Cardiac fibroblast (primary cell): ENCODE measurements at regions not wholly inside any gene's neighbourhood (a gene's known extent, or its start where the extent isn't known, plus 50 kb on each side); places are given as distances from the start of the nearest gene placed in this dataset.
A peak's percentile ranks its signal among the peaks of the same experiment; 100 is the strongest.

Experiments used
- DNase-seq, 2 donors: peaks; one replicate each; pipeline versions ENCODE4 v3.0.0 to v3.0.0-alpha.2; 2010; ENCODE audit warnings: low read depth in 2 of 2
- H3K4me3 ChIP-seq, 2 donors: replicated peaks in 1 of 2; 1 replicate in 1 of 2; 2 replicates in 1 of 2; pipeline ENCODE4 v1.5.1; 2011; ENCODE audit warnings: low read depth in 2 of 2, low read length in 2 of 2, mild to moderate bottlenecking in 2 of 2, moderate library complexity in 1 of 2
- TF ChIP-seq, protein P1 (sequence below): IDR thresholded peaks from one replicate; pipeline ENCODE4 v1.5.1; 2011; ENCODE audit warnings: low read depth, mild to moderate bottlenecking, low read length, inconsistent platforms

DNA sequence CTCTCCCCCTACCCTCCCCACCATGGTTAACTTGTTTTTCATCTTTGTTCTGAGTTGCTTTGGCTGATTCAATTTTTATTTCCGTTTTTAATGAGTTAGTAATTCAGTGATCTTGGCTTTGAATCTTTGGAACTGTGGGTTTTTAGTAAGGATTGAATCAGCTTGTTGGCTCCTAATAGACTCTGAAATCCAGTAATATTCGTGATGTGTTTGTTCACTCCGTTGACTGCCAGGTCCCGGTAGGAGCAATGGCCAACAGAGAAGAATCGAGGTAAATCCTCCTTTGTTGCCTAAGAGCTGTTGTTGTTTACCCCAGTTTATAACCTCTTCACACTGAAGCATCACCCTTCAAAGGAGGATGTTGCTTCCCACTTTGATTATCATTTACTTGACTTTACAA lies 92.7 kb downstream of the PCSK1 start:
- TF ChIP-seq, protein P1, sequence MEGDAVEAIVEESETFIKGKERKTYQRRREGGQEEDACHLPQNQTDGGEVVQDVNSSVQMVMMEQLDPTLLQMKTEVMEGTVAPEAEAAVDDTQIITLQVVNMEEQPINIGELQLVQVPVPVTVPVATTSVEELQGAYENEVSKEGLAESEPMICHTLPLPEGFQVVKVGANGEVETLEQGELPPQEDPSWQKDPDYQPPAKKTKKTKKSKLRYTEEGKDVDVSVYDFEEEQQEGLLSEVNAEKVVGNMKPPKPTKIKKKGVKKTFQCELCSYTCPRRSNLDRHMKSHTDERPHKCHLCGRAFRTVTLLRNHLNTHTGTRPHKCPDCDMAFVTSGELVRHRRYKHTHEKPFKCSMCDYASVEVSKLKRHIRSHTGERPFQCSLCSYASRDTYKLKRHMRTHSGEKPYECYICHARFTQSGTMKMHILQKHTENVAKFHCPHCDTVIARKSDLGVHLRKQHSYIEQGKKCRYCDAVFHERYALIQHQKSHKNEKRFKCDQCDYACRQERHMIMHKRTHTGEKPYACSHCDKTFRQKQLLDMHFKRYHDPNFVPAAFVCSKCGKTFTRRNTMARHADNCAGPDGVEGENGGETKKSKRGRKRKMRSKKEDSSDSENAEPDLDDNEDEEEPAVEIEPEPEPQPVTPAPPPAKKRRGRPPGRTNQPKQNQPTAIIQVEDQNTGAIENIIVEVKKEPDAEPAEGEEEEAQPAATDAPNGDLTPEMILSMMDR: no peak
- no peak overlapping the region for H3K4me3 ChIP-seq
- DNase-seq: peak; percentile 43 to 51

DNA sequence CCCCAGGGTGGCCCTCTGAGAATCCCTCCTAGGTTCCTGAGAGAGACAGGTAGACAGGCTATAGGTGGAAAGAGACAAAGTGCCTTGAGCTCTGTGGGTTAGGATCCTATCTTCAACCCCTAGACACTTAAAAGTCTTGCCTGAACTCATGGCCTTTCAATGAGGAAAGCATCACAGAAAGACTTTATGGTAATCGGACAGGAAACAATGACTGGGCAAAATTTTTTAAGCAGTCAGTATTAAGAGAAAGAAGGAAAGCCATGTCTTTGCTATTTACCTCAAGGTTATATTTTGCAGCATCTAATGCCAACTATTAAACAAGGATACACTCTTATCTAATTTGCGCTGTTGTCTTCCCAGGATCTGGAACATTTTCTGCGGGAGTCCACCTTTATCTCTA lies 93.2 kb downstream of the PCSK1 start:
- peak; percentile 44 to 55 for DNase-seq
- TF ChIP-seq, protein P1: no peak
- H3K4me3 ChIP-seq: no peak overlapping the region

DNA sequence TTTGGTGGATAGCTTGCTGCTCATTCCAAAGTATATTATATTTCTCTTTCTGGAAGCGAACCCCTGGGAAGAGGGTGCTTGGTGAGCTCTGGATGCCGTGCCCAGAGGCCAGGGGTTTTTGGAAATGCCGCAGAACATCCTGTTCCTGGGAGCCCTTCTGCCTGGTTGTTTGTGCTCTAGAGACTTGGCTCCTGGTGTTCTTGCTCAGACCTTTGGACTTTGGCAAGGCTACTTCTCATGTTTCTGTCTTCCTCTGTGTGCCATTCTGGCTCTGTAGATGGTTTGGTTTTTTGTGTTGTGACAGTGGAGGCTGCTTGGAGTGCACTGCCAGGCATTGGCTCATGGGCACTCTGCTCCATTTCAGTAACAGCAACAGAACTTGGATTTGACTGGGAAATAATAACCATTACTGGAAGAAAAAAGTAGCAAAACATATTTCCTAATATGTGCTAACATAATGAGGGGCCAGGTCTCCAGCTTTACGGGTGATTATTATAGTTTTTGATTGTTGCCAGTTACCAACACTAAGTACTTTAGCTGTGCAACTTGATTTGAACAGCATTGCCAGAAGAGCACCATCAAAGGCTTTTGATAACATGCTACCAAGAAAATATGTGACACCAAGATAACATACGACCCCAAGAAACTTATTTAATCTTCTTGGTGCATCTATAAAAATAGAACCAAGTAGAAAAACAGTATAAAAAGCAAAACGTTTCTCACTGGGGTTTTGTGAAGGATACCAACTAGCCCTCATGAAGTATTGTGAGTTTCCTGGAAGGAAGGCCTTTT lies 94.2 kb downstream of the PCSK1 start:
- TF ChIP-seq, protein P1: no peak
- peak; percentile 59 to 63 for DNase-seq
- no peak overlapping the region for H3K4me3 ChIP-seq

DNA sequence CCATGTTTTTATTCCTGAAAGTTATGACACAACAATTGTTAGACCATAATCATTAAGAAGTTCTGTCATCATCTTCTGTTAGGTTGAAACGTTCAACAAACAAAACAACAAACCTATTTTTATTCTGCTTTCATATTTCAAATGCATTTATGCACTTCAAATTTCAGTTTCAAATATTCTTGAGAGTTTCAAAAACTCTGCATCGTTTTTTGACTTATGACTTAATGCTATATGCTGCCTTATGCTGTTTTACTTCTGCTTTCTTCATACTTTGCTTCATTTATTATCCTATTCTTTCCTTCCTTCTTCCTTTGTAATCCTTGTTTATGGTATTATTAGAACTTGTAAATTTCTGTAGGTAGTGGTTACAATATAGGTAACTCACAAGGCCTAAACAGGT lies 95.0 kb downstream of the PCSK1 start:
- TF ChIP-seq, protein P1: no peak
- no peak overlapping the region for H3K4me3 ChIP-seq
- no peak for DNase-seq

DNA sequence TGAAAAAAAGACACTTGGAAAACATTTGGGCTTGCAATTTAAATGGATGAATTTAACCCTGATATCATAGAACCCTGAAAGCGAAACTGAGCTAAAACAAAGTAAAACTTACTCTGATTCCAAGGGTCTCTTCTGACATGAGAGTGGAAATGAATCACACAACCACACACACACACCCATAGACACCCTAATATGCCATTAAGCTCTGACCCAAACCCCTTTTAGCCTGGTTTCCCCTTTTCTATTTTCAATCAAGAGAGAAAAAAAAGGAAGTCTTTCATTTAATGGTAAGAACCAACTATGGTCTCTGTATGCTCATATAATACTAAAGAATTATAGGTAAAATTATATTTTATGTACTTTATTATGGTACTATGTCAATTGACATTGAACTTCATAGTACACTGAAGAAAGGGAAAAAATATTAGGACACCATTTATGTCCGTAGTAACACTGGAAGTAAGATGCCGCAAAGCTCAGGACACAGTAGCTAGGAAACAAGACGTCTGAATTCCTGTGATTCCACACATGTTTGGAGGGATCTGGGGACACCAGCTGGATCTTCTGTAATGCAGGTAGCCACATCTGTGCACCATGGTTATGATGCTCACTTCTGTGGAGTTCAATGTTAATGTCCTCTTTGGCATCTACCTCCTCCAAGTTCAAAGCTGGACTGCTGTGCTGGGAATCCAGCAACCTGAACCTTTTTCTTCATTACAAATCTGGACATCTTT lies 95.8 kb downstream of the PCSK1 start:
- H3K4me3 ChIP-seq: no peak overlapping the region
- no peak for DNase-seq
- TF ChIP-seq, protein P1: no peak

DNA sequence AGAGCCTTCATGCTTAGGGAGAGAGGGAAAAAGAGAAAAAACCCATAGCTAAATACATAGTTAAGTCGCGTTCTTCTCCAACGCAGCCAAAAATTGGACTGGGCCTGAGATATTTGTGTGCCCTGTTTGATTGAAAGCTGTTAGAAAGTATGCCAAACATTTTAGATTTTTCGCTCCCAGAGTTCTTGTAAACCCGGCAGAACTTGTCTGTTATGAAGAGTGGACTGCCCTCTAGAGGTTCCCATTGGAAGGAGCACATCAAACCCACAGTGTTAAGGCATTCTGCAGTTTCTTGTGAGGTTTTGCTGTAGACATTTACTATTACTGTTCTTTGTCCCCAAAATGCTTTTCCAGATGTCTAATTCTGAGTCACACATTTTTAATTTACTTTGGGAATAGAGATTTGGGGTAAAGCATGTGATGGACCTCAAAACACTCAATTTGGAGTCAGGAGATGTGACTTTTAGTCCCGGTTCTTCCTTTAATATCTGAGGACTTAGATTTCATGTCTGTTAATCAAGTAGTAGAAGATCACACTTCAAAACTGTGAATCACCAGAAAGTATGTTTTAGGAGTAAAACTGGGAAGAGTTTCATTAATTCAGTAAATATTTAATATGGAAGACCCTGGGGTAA lies 96.6 kb downstream of the PCSK1 start:
- H3K4me3 ChIP-seq: no peak overlapping the region
- TF ChIP-seq, protein P1: peak; percentile 91
- peak; percentile 95 to 97 for DNase-seq
